NCI-H2107 treated with DMSO at 0.1 percent for 48 hours (cell line): ENCODE measurements at regions not wholly inside any gene's neighbourhood (a gene's known extent, or its start where the extent isn't known, plus 50 kb on each side); places are given as distances from the start of the nearest gene placed in this dataset.

Experiments used
- DNase-seq: peaks from one replicate; lab custom pipeline; 2025; ENCODE audit not compliant: unreplicated experiment; lab: John Stamatoyannopoulos, UW

DNA sequence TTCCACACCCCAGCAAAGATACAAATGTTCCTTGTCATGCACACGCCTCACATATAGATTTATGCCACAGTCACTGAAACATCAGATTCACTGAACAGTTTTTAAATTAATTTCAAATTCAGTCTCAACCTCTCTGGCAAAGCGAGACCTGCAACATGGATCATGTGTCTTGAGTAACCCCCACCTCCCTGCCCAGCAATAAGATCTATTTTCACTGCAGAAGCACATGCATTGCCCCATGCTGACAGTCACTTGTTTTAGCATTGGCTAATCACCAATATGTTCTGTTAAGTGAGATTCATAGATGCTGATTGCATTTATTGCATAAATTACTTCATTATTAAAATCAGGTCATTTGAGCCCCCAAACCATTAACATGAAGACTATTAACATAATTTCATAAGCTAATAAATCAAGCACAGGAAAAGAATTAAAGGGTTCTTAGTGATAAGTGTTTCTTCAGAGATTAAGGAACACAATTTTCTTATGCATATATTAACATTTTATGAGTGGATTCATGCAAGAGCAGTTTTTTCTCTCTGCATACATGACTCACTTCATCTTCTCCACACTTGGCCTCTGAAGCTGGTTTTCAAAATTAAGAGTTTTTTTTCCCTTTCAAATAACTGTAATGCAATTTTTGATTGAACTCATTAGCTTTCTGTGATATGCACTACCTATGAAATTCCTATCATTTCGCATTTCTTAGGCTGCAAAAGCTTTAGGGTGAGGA, 173.2 kb upstream of the SOX4 start:
- DNase-seq = no peak

DNA sequence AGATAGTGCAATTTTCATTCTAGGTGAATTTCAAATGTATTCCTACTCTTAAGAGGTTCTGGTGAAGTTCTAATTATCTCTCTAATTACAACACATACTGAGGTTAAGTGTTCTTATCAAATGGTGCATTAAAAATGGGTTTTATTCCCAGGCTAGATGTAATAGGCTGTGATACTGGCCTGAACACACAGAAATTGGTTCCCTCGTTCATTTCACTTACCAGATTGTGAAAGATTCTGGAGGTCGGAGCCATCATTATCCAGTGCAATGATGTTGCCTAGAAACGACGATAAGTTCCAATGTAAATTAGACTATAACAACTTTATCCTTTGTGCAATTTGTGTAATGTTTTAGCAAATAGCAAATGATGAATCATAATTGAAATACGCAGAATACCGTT, 172.6 kb upstream of the SOX4 start:
- no peak for DNase-seq

- DNase-seq = no peak
Observed at GRCh38 chr6:21423106-21423854, 170.3 kb upstream of the SOX4 start.

DNA sequence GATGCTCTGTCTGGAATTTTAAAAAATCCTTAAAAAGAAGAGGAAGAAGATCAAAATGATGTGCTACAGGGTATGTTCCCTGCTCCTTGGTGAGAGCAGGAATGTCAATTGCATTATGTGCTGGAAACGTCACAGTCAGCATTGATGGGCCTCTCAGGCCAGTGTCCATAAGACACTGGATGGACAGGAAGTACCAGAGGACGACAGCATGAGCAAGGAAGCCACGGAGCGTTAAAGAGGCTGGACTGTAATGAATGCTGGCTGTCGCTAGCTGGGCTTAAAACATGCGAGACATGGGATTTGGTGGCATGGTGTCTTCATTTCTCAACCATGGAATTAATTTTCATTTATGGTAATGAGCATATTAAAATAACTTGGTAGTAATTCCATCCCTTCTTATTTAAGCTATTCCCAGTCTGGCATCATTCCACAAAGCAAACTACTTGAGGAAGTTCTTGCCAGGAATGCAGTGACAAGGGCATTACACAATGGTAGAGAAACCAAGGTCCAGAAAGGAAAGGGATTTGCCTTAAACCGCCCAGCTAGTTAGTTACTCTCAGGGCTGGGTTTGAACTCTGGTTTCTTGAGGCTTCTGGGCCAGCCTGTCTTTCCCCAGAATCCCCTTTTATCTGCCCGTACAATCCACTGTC, 166.6 kb upstream of the SOX4 start:
- no peak for DNase-seq

DNA sequence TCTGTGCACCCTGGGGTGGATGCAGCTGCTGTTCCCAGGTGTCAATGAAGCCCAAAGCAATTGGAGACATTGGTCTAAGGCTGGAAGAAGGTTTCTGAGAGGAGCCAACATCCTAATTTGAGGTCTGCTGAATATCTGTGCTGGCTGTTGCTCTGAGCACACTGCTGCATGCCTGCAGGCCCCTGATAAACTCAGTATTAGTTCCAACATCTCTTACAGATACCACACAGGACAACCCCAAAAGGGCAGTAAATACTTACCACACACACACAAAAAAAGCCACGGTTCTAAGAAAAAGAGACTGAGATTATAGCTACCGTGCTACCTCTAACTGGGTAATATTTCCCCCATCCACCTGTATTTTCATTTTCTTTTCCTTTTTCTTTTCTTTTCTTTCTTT, 164.3 kb upstream of the SOX4 start:
- DNase-seq = no peak

DNA sequence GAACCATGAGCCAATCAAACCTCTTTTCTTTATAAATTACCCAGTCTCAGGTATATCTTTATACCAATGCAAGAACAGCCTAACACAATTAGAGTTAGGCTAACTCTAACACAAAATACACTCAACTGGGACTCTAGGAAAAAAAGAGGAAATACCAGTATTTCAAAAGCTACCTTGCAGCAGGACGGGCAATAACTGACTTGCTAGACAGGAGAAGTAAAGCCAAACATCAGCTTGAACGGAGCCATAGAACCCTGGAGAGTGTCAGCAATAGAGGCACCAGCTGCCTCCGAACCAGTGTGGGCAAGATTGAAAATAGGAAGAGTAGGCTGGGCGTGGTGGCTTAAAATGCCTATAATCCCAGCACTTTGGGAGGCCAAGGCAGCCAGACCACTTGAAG, 162.0 kb upstream of the SOX4 start:
- no peak for DNase-seq

GRCh38 chr6:21436625-21437024, 156.9 kb upstream of the SOX4 start:
- DNase-seq = no peak

DNA sequence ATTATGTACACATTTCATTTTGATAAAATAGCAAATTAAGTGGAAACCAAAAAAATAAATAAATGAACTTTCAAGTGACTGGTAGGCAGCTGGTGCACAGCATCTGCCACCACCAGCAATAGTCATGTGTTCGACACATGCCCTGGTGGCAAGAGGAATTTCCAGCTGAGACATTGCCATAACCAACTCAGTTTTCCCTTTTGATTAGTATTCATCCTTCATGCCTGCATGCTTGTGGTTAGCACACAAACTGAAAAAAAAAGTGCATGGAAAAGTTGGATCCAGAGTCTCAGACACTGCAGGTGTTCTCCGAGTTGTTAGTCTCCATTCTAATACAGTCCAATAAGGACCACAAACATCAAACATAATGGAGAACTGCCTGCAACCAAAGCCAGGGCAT, 156.0 kb upstream of the SOX4 start:
- DNase-seq = peak; percentile 67

DNA sequence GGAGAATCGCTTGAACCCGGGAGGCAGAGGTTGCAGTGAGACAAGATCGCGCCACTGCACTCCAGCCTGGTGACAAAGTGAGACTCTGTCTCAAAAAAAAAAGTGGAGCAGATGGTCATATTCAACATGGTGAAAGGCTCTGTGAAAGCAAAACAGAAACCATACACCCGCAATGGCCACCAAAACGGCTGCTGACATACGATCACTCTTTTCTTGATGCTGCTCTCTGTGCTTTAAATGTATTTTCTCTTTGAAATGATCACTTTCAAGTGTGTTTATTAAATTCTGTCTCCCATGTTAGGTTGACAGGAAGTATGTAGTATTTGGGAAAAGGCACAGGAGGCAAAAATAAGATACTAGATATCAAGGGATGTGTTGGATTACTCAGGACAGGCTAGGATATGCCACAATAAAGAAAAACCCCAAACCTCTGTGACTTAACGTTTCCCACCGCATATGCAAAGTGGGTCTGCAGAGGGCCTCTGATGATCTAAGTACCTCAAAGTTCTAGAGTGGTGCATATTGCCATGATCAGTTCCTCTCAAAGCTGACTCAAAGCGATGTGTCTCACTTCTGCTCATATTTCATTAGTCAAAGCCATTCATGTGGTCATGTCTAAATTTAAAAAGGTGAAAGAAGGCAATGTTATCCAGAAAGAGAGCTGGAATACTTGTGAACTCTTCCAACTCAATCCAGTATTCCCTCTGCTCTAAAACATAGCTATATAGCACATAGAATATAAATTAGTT, 155.1 kb upstream of the SOX4 start:
- peak; percentile 24 for DNase-seq

DNA sequence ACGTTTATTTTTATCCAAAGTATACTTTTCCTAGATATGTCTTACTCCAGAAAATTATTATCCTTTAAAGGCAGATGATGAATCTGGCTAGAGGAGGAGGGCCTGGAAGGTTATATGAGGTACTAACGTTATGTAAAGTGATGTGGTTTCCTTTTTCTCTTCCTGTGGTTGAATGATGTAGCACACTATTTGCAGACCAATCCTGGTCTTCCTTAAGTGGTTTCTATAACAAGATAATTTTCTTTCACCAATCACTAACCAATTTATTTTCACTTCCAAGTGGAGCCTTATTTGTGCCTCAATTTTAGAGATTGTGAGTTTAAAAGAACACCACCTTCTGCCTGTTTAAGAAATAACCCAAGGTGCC, 154.6 kb upstream of the SOX4 start:
- DNase-seq = peak; percentile 35

DNA sequence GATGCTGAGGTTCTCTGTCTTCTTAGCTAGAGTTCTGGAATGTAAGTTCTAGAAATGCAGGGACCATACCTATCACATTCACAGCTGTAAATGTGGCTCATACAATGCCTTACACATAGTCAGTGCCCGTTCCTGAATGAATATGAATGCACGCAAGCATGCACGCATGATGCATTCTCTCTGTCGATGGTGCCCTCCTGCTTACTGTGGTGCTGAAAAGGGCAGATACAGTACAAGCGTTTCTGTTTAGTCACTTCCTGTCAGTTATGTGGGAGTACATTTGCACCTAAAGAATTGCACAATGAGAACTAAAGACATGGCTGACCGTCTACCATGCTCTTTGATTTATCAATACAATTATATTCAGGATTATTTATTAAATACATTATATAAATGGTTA, 152.2 kb upstream of the SOX4 start:
- no peak for DNase-seq

DNA sequence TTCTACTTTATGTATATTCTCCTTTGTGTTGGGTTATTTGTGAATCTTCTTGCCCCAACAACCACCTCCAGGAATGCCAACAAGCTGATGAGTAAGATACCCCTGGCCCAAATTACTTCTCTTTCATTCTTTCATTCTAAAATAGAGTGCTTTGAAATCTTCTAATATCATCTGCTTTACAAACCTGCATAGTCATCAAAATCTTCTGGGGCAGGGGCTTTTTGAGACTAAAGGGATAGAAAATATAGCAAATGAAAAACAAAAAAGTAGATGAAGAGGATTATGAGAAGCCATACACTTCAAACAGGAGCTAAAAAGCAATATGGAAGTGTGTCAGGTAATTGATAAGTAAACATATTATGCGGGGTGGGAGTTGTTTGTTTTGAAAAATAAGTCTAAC, 150.7 kb upstream of the SOX4 start:
- DNase-seq = no peak

DNA sequence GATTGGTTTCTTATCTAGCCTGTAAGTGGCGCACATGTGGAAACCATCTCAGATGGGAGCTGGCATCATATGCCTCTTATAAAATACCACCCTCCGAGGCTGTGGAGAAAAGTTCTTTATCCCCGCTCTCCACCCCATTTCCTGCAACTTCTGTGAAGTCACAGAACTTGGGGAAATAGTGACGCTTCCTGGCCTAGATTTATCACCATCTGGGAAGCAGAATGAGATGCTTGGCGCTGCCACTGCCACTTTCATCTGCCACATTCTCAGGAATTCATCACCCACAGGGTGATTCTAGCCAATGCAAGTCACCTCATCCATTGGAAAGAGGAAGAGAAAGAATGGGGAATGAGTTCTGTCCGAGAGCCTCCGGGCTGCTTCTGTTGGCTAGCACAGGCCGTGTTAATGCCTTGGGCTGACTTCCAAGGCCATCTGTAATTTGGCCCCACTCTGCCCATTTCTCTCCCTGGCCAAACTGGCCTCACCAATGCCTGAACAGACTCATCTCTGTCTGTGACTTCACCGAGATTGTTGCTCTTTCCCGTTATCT, 148.8 kb upstream of the SOX4 start:
- DNase-seq = no peak

DNA sequence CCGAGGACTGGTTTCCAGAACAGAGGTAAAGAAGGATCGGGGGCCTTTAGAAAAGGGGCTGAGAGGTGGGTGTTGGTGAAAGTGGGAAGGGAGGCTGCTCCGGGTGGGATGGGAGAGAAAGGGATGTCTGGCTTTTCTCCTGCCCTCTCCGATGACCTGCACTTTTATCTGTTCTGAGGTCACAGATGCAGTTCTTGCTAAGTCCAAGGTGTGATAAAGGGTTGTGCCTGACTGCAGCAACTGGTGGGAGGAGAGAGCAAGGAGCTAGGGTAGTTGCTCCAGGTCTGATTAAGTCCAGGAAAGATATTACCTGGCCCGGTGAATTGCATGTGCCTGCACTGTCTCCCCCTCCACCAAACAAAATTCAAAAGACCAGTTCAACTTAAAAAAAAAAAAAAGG, 145.6 kb upstream of the SOX4 start:
- no peak for DNase-seq

DNA sequence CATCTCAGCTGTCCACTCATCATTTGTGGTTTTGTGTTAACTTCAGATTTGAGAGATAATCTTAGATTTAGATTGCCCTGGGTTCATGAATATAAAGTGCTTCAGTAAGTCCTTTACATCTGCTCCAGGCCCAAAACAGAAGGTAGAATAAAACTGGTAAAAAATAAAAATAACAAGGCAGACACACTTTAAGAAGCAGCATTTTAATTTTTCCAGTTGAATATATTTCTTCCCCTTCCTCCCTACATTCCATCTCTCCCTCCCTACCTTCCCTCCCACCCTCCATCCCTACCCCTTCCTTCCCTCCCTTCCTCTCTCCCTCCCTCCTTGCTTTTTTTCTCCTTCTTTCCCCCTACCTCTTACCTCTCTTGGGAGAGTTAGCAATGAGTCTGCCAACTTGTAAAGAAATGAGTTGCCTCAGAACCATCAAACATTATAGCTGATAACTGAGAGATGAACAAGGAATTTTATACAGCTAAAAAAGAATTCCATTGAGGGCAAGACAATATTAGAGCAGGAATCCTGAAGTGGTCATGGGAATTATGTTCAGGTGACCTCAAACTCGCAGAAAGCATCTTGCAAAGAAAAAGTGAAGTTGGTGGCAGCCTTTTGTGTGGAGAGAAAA, 145.0 kb upstream of the SOX4 start:
- DNase-seq = no peak

DNA sequence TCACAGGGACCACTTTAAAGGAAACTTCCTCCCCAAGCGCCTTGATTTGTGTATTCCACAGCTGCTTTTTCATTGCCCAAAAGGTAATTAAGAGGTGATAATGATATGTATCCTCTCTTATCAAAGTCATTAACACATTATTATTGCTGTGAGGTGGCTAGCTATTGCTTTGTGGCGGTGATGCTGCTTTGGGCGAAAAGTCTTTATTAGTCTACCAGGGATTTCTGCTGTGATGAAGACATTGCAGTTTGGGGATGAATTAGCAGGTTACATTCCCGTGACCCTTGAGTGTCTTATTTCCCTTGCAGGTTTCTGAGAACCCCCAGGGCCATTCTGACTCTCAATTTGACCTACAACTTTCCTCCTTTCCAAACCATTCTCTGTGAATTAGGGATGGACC, 143.4 kb upstream of the SOX4 start:
- DNase-seq = no peak

DNA sequence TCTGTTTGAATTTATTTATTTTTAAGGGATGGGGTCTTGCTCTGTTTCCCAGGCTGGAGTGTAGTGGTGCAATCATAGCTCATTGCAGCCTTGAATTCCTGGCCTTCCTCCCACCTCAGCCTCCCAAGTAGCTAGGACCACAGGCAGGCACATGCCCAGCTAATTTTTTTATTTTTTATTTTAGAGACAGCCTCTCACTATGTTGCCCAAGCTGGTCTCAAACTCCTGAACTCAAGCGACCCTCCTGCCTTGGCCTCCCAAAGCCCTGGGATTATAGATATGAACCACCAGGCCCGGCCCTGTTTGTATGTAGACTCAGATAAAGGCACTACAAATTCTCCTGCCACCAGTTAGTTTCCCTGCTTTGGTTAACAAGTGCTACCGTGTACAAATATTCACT, 142.9 kb upstream of the SOX4 start:
- DNase-seq = no peak

DNA sequence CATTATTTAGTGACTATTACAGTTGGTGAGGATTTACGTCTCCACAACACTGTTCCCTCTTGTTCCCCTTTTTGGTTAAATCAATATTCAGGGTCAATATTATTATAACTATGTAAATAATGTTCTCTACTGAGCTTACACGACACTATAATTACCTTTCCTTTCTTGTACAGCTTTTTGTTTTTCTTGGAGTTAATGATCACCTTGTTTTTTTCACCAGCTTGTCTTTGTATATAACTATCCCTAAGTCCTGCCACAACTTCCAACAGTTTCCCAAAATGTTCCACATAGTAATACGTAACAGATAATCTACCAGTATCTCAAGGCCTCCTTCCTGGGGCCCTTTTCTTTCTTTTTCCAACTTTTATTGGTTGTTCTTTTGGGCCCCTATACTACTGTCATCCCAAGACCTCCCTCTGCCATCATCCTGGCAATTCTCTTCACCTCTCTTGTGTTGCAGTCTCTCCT, 142.0 kb upstream of the SOX4 start:
- no peak for DNase-seq

DNA sequence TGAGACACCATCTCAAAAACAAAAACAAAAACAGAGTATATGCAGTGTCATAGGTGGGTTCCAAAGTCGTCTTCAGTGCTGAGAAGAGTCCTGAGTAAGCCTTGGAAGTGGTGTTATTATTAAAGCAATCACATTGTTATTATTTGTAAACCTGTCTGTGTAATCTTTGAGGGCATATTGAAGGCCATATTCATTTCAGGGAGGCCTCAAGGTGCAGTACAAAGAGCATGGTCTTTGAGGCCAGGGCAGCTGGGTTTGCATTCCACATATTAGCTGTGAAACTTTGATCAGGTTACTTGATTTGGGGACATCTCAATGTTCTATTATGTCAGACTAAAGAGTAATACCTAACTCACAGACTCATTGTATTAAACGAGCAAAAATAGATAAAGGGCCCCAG, 139.3 kb upstream of the SOX4 start:
- no peak for DNase-seq

DNA sequence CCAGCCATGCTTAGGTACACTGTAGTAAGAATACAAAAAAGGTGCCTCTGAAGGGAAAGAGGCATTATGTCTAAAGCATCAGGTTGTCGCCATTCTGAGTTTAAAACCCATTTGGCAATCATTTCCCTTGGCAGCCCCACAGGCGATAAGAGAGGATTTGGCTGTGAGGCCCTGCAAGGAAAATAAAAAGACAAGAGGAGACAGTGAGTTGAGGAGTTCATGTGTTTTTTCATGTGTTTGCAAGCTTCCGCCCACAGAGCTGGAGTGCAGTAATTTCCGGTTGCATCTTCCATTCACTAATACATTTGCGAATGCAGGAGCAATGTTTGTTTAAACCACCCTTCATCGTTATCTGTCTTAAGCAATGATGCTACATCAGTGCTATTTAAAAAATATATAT, 138.5 kb upstream of the SOX4 start:
- DNase-seq = no peak

GRCh38 chr6:21457647-21458046, 135.9 kb upstream of the SOX4 start:
- no peak for DNase-seq
